Epithelial cell of proximal tubule (primary cell): ENCODE measurements at regions not wholly inside any gene's neighbourhood (a gene's known extent, or its start where the extent isn't known, plus 50 kb on each side); places are given as distances from the start of the nearest gene placed in this dataset.

ENCODE experiments used
- DNase-seq: peaks from one replicate; pipeline ENCODE4 v3.0.0-alpha.2; 2011; ENCODE audit warnings: low read depth
- H3K4me3 ChIP-seq: 2 replicates; pipeline ENCODE4 v1.5.1; 2011; ENCODE audit warnings: low read depth, mild to moderate bottlenecking, low read length
- TF ChIP-seq, protein P1 (sequence below): conservative IDR thresholded peaks from 2 replicates; pipeline ENCODE4 v1.5.1; 2012; ENCODE audit warnings: low read depth, mild to moderate bottlenecking, low read length

DNA sequence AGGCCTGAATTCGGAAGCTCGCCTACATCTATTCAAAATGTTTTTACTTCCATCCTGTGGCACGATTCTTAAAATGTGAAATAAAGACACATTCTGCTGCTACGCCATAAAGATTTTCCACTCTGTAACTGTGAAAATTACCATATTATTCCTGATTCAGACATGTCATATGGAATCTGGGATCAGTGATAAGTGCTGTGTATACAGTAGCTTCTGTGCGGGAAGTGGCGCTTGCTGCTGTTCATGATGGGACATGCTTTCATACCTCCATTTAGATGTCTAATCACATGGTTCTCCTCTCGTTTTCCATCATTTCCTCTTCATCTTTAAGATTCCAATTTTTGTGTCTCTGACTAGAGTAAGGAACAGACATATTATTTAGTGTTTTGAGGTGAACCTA, 163.2 kb downstream of the TMEM182 start:
- no peak for DNase-seq
- TF ChIP-seq, protein P1, sequence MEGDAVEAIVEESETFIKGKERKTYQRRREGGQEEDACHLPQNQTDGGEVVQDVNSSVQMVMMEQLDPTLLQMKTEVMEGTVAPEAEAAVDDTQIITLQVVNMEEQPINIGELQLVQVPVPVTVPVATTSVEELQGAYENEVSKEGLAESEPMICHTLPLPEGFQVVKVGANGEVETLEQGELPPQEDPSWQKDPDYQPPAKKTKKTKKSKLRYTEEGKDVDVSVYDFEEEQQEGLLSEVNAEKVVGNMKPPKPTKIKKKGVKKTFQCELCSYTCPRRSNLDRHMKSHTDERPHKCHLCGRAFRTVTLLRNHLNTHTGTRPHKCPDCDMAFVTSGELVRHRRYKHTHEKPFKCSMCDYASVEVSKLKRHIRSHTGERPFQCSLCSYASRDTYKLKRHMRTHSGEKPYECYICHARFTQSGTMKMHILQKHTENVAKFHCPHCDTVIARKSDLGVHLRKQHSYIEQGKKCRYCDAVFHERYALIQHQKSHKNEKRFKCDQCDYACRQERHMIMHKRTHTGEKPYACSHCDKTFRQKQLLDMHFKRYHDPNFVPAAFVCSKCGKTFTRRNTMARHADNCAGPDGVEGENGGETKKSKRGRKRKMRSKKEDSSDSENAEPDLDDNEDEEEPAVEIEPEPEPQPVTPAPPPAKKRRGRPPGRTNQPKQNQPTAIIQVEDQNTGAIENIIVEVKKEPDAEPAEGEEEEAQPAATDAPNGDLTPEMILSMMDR, result no peak

DNA sequence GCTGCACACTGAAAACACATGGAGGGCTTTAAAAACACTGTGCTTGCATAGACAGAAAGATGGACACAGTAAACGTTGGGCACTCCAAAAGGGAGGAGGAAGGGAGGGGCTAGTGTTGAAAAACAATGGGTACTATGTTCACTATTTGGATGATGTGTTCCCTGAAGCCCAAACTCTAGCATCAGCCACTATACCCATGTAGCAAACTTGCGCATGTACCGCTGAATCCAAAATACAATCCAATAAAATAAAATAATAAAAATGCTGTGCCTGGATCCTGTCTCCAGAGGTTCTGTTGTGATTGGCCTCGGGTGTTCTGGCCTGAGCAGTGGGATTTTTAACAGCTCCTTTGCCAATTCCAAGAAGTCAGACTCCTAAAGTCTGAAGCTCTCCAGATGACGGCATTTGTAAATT, 166.0 kb downstream of the TMEM182 start:
- H3K4me3 ChIP-seq, result no peak overlapping the region
- TF ChIP-seq, protein P1, result no peak
- no peak for DNase-seq

More for the DNA sequence above, 163.2 kb downstream of the TMEM182 start:
- no peak overlapping the region for H3K4me3 ChIP-seq

DNA sequence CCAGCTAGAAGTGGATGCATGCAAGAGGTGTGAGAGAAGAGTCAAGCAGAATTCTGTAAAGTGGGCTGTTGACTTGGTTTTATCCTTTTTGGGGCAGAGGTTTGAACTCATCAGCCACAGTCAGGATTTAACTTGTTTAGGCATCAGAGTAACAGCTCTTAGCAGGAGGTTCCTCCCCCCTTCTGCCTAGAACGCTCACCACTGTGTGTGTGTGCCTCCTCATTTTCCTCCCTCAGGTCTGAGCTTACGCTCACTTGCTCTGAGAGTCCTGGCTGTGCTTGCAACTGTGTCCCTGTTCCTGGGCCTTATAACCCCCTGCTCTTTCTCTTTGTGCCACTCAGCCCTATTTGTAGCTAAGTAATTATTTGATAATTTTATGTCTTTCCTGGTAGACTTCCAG, 167.9 kb downstream of the TMEM182 start:
- H3K4me3 ChIP-seq, result no peak overlapping the region
- no peak for DNase-seq
- TF ChIP-seq, protein P1, result no peak

DNA sequence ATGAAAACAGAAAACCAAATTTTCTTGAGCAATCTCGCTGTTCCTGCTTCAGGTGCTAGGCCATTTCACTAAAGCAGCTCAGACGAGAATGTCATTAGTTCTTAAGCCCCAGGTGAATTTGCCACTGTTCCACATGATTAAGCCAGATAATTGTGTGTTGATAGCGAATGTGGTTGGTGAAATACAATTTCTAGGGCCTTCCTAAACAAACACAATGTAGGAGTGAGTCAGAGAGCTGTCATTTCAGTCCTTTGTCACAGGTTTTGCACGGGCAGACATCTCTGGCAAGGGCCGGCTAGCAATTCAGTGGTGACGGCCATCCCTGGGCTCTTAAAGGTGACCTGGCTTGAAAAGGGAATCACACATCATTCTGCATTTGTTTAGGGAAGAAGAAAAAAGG, 170.7 kb downstream of the TMEM182 start:
- no peak overlapping the region for H3K4me3 ChIP-seq
- TF ChIP-seq, protein P1, result no peak
- DNase-seq, result no peak

DNA sequence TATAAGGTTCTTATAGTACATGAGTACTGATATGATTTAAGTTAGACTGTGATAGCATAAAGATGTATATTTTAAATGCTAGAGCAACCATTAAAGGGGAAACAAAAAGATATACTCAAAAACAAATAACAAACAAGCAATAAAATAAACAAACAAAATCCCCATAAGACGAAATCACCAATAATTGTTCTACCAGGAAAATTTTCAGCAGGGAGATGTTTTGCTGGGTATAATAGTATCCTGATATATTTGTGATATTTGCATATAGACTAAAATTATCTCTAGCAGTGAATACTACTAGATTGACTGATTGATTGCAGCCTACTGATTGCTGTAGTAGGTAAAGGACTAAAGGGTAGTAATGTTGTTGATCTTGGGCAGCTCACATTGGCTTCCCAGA, 177.4 kb downstream of the TMEM182 start:
- no peak for DNase-seq
- H3K4me3 ChIP-seq, result no peak overlapping the region
- TF ChIP-seq, protein P1, result no peak

DNA sequence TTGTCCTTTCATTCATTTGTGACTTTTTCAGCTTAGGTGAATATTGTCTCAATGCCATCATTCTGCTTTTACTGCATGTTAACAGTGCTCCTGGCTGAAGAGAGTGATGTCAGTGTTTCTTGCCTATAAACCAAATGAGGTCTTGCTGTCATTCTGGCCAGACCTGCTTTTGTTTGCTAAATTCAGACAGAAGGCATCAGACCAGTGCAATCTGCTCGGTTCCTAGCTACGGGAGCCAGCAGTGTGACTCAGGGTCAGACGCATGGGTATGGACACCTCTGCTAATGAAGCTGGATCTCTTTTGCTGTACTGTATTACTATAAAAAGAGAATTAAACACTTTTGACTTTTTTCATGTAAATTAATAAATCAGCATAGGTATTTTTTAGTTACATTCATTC, 178.9 kb downstream of the TMEM182 start:
- no peak for DNase-seq
- no peak overlapping the region for H3K4me3 ChIP-seq
- TF ChIP-seq, protein P1, result no peak

DNA sequence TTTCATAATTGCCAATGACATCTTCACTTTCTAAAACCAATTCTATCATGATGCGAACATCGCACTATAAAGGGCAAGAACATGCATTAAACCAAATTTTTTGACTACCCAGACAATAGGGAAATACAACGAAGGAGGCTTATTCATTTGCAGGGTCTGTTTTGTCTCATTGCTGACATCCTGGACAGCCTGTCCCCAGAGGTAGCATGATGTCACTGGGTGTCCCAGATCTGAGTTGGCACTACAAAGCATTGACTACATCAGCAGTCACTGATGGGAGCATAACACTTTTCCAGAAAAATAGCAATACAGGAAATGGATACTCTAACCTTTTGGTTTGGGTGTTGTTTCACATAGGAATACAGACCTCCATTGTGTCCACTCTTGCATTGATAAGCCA, 180.3 kb downstream of the TMEM182 start:
- TF ChIP-seq, protein P1, result no peak
- DNase-seq, result no peak
- no peak overlapping the region for H3K4me3 ChIP-seq
